DMS79 treated with DMSO at 0.1 percent for 48 hours (cell line): ENCODE measurements at regions not wholly inside any gene's neighbourhood (a gene's known extent, or its start where the extent isn't known, plus 50 kb on each side); places are given as distances from the start of the nearest gene placed in this dataset.

ENCODE experiments used
- DNase-seq: peaks from one replicate; lab custom pipeline; 2025; lab: John Stamatoyannopoulos, UW

DNA sequence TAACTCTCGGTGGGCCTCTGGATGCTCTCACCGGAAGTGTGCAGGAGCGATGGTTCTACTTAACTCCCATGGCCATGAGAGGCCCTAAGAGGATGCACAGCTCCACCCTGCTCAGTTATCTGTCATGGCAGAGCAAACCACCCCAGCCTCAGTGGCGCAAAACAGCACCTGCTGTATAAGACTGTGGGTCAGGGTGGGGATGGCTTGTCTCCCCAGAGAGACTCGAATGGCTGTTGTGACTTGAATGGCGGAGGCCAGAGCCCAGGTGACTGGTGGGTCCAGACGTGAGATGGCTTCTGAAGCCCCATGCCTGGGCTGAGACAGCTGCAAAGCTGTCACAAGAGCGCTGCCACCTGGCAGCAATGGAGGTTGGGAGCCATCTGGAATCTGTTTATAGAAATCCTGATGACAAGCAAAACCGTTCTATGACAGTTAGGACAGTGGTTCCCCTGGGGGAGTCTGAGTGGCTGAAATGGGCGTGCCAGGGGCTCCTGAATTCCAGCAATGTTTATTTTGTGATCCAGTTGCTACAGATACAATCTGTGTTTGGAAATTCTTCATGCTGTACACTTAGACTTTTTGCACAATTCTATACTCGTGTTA lies 490.5 kb downstream of the TCERG1L start:
- DNase-seq, result no peak

DNA sequence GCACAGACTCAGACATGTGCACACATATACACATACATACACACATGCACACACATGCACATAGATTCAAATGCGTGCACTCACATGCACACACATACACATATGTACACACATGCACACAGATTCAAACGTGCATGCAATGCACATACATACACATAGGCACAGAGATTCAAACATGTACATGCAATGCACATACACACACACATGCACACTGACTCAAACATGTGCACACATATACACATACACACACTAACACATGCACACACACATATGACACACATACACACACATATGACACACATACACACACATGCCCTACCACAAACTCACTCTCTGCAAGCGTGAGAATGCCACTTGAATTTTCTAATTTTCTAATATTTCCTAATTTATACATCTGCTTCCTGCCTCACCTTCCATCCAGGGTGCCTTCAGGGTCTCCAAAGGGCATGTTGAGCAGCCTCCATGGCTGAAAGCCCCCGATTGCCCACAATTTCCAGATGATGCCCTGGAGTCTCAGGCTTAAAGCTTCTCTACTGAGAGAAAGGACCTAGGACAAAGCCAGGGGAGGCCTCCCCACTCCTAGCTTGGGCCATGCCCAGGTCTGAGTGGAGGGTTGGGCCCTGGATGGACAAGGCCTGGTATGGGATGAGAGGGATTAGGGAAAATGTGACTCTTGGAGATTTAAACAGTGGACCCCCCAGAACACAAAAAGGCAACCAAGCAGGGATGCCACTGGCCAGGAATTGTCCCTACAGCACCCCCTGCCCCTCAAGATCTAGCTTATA lies 487.1 kb downstream of the TCERG1L start:
- no peak for DNase-seq

DNA sequence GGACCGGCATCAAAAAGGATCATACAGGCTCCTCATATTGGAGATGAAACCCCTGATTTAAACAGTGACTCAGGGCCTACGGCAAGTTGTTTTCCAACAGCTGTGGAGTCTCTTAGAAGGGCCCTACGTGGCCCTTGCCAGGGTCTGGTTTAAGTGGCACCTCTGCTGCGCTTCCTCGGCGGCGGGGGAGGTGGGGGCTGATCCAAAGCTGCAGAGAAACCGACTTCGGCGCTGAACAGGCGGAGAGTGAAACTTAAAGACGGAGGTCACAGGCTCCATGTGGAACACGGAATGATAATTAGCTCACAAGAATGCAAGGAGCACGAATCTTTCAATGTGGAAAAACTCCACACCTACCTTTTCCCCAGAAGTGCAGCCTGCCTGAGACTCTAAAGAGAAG lies 477.9 kb downstream of the TCERG1L start:
- no peak for DNase-seq

DNA sequence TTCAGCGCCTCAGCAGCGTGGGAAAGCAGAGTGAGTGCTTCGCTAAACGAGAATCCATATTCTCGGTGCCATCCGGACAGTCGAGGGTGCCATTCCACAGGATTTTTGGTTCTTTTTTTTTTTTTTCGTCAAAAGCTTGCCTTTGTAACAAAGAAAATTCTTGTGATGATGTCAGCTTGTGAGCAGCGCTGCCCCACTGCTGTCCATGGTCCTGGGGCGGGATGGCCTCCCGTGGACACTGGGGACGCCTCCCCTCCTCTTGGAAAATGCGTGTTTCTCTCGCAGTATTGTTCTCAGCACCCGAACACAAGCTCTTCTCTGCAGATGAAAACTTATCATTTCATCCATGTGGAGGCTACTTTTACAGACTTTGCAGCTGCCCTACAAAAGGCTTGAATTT lies 477.4 kb downstream of the TCERG1L start:
- no peak for DNase-seq

DNA sequence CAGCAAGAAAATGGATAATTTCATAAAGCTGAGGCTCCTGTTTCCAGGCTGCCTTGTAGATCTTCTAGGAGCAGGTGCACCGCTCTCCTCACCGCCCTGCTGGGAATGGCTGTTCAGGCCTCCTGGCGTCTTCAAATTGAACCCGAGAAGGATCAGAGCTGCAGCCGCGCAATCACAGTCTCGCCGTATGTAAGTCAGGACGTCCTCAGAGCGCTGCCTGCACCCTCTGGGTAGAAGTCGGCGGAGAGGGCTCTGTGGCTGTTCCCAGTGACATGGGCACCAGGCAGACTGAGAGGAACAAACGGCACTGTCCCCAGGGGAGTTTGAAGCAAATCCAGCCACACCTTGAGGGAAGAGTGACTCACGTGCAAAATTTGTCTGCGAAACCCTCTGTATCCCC lies 476.9 kb downstream of the TCERG1L start:
- DNase-seq, result no peak

DNA sequence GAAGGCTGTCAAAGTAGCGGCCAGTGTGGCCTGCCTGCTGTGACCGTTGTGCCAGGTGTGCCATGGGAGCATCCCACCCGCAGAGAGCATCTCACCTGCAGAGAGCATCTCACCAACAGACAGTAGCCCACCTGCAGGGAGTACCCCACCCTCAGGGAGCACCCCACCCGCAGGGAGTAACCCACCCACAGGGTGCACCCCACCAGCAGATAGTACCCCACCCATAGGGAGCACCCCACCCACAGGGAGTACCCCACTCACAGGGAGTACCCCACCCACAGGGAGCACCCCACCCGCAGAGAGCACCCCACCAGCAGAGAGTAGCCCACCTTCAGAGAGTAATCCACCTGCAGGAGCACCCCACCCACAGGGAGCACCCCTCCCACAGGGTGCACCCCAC lies 476.5 kb downstream of the TCERG1L start:
- DNase-seq, result no peak

DNA sequence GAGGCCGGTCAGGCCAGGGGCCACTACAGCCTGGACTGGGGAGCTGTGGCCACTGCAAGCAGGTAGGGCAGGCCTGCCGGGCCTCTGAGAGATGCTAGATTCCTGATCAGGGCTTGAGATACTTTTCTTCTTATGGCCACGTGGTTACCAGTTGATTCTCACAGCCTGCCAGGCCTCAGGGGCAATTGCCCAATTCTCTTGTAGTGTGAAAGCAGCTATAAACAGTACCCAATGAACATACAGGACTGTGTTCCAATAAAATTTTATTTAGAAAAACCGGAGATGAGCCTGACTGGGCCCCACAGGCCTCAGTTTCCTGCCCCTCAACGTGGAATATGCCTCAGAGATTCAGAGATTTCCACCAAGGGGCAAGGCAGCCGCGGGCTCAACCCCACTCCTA lies 475.2 kb downstream of the TCERG1L start:
- no peak for DNase-seq

DNA sequence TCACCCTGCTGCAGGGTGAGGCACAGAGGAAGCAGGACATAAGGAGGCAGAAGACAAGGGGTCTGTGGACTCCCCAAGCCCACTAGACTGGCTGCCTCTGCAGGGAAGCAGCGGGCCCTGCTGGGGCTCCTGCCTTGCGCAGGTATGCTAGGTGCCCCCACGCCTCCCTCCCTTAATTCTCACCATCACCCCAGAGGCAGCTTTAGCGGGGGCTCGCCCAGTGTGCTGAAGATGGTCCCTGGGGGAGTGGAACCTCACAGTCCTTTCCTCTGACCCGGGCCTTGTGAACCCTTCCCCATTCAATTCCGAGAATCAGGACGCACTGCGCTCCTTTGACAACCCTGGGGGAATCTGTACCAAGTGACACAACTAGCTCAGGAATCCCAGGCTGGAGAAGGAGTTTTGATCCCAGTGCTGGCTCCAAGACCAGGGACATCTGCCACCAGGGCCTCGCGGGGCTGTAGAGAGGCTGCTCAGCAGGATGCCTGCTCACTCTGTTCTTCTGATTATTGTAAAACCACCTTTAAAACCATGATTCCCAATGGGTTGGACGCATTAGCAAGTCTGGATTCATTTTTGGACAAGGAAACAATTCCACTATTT lies 468.4 kb downstream of the TCERG1L start:
- no peak for DNase-seq

DNA sequence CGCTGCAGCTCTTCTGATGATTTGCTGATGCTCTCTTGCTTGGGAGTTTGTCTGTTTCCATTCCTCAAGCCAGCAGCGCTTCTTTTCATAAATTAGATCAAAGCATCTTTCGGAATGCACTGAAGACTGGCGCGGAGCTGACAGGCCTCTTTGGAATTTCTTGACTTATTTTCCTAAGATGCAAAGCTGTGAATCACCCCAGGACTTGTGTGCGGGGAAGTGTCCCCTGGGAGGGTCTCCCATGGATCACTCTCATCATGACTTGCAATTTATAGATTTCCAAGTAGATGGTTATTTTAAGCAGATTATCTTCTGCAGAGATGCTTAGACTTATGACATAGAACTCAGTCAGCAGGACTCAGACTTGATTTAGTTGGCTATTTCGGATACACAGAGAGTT lies 467.2 kb downstream of the TCERG1L start:
- DNase-seq, result no peak

DNA sequence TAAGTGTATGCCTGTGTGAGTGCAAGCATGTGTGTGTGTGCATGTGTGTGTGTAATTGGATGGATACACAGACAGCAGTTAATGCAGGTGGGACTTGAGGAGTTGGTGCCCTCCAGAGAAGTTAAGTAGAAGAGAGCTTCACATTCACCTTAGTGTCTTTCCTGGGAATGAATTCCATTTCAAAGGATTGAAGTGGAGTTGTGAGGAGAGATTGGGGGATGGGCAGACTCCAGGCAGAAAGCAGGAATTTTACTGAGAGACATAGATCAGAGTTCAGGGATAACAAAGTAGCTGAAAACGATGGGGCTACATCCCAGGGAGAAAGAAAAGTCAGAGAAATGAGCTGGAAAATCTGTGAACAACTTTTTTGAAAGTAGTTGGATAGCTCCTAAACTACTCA lies 464.4 kb downstream of the TCERG1L start:
- DNase-seq, result no peak

DNA sequence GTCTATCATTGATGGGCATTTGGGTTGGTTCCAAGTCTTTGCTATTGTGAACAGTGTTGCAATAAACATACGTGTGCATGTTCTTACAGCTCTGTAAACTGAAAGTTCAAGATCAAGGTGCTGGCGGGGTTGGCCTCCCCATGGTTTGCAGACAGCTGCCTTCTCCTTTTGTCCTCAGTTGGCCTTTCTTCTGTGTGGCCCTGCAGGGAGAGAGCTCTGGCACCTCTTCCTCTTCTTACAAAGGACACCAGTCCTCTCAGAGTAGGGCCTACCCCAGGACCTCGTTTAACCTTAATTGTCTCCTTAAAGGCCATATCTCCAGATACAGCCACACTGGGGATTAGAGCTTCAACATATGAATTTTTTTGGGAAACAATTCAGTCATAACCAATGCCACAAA lies 462.7 kb downstream of the TCERG1L start:
- no peak for DNase-seq

DNA sequence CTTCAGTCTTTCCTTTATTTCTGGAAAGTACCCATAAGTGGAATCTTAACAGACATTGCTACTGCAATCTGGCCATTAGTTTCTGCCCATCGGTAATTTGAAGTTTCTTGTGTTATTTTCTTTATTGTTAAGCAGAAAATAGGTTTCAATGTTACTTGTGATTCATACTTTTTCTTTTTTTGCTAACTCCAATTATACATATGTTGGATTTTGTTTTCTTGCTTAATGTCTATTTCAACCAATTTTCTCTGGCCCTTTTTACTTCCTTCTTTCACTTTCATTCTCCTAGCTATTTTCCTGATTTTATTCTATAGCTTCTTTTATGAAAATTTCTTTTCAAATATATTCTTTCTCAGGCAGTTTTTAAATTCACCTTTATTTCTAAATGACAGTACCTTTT lies 457.4 kb downstream of the TCERG1L start:
- DNase-seq, result no peak

DNA sequence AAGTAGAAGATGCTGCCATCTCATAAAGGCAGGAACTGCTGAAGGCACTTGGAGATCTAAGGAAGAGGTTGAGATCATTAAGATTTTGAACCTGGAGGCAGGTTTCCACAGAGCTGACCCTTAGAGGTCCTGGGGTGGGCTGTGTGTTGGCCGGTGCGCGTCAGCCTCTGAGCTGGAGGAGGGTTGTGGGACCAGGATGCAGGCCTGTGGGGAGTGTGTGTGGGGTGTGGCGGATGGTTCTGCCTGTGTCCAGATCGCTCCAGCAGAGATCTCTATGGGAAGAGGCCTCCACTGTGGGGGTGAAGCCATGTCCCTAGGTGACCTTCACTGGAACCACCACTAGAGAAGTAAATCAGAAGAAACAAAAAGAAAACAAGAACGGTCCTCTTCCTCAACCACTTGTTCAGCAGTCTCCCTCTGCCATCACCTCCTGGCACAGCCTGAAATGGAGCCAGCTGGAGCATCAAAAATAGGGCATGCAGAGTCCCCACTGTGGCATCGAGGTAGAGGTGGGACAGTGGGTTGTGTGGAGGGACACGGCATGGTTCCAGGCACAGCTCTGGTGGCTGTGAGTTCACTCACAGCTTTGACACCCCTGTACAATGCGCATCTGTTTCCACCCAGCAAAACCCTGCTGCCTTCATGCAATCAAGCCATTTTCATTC lies 453.8 kb downstream of the TCERG1L start:
- no peak for DNase-seq

DNA sequence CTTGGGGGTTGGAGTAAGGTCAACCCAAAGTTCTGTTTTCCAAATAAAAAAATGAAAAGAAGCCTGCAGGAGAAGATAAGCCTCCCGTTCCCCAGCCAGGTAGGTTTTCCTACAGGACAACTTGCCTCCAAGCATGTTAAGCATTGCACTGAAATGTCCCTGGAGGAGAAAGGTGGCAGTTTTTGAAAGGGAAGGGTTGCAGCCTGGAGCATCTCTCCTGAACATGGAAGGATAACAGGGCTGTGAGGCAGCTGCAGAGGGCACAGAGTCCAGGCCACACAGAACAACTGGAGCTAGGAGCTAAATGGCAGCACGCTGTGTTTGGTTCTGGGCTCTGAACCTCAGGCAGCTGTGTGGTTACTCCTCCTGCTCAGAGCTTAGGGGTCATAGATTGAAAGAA lies 452.9 kb downstream of the TCERG1L start:
- DNase-seq, result no peak

DNA sequence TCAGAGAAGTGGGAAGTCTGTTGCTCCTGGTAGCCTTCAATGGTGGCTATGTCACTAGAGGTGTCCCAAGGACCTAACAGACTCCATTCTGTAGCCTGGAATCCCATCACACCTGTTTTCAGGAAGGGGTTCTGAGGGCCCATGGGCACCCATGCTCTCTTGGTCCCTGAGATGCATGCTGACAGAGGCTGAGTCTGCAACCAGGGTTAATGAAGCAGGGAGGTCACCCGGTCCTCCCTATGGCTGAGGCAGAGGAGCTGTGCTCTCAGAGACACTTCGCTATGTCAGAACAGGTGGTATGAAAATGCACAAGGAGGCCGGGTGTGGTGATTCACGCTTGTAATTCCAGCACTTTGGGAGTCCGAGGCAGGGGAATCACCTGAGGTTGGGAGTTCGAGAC lies 452.1 kb downstream of the TCERG1L start:
- DNase-seq, result no peak

DNA sequence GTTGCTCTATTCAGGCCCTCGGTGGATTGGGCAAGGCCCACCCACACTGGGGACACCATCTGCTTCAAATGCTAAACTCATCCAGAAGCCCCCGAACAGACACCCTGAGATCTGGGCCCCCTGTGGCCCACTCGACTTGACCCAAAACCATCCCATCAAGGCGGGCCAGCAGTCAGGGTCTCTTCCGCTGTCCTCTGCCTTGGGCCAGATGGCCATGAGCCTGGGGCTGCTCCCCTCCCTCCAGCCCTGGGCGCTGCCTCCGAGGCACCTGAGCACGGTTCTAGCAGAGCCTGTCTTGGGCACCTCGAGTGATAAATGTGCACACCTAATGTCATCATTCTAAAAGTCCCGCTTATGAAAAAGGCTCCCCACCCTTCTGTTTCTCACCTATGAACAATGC lies 449.4 kb downstream of the TCERG1L start:
- DNase-seq, result no peak

DNA sequence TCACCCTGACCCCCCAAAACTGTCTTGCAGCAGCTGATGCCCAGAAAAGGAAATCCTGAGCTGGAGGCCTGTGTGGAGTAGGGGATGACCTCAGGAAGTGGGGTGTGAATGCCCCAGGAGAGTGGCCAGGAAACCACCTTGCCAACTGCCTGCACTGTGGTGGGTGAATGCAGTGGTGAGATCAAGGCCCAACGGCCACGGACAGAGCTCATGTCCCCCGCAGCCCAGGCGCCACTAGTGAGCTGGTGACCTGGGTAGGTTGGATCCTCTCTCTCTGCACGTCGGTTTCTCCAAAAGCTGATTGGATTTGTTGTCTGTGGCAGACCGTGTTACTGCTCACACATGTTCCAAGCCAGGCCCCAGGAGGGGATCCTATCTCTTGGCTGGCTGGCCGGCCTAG lies 448.9 kb downstream of the TCERG1L start:
- no peak for DNase-seq

DNA sequence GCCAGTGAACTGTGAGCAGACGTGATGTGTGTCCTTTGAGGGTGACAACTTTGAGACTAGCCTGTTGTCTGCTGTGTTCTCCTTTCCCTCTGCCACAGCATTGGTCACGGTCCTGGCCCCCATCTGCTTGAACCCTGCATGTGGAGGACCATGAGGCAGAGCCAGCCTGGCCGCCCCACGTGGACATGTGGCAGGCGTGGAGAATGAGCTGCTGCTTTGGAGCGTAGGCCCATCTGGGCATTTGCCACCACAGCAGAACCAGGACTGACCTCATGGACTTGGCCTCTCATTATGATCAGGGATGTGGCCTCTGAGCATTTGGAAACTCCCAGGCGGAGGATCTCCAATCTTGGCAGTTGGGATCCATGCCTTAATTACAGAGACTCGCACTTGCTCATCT lies 448.5 kb downstream of the TCERG1L start:
- no peak for DNase-seq

DNA sequence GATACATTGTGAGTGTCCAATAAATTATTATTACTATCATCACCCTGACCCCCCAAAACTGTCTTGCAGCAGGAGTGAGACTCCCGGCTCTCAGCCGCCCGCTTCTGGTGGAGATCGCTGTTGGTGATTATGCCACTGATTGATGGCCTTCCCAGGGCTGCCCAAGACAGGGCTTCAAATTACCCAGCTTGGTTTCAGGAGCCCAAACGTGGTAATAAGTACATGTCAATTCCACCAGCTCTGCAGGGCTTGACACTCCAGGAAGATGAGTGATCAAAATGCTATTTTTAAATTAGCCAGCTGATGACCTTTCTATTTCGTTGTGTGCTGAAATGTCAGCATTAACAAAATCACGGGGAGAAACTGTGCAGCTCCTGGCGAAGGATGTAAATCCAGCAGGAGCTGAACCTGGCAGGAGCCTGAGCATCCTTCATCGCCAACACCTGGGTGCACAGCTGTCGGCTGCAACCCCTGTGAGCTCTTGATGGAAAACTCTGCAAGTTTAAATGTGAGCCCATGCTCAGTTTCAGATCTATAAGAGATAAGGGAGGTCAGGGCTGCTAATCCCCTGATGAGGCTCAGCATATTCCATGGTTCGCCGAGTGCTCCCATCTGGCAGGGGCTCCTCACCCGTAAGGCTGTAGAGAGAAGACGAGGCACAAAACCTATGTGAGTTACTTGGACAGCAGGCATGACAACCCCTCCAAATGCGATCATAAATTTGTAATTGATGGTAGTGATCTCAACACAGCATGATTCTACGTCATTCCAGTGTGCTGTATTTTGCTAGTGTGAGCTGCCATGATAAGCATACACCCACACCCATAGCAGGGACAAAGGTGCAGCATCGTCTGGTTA lies 446.3 kb downstream of the TCERG1L start:
- no peak for DNase-seq

DNA sequence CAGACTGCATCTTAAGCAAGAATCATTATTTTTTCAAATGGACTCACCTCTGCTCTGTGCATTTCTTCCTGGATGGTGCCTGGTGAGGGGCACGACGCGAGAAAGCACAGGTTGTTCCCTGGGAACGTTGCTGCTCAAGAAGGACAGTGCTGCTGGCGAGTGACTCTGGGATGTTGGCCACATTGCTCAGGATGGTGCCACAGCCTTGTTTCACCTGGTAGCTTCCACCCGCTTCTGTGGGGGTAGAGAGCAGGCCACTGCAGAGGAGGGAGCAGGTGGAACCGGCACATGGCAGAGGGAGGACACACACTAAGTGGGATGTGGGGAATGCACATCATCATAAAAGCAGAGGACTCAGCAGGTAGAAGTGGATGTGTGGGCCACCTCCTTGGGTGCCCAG lies 444.7 kb downstream of the TCERG1L start:
- DNase-seq, result no peak

DNA sequence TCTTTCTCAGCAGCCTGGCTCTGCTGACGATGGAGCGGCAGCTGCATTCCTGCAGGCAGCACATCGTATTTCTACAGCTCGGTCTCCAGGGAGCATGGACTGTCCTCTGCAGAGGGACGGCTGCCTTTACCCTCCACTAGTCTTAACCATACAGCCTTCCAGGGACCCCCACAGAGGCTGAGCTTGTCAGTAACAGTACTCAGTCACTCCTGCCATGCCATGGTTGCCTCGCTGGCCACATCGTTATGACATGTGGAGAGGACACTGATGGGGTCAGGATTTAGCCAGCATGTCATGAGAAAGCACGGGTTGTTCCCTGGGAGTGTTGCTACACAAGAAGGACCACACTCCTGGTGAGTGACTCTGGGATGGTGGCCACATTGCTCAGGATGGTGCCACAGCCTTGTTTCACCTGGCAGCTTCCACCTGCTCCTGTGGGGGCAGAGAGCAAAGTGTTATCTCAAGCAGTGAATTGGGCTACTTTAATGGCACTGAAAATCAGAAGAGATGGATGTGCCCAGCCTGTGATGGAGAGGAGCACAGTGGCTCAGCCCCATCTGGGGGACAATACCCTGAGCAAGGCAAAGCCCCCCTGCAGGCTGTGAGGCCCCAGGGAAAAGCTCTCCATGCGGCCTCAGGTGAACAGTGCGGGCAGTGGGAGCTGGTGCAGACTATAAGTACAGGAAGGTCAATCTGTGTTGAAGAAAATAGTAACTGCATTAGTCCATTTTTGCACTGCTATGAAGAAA lies 443.9 kb downstream of the TCERG1L start:
- DNase-seq, result no peak
